Psoas muscle (tissue), 7 donors: ENCODE measurements at regions not wholly inside any gene's neighbourhood (a gene's known extent, or its start where the extent isn't known, plus 50 kb on each side); places are given as distances from the start of the nearest gene placed in this dataset.

Experiments used
- ATAC-seq, 4 donors: fragments of 200-7000 bp; cut with Tn5 transposase; one replicate each; pipeline ENCODE4 v1.9.1; 2020; ENCODE audit warnings: moderate library complexity in 3 of 4, mild to moderate bottlenecking in 2 of 4
- DNase-seq, 2 donors: peaks; one replicate each; pipeline ENCODE4 v3.0.0-alpha.2; 2020
- H3K27ac ChIP-seq: fragments of 200-600 bp; one replicate; pipeline ENCODE4 v1.8.0; 2022
- H3K27me3 ChIP-seq, 3 donors: fragments of 200-600 bp in 1 of 3; one replicate each; pipeline versions ENCODE4 v1.6.1 to v1.8.0; 2013 to 2022; ENCODE audit warnings: low read length in 2 of 3, mild to moderate bottlenecking in 2 of 3, moderate library complexity in 1 of 3; ENCODE audit not compliant: insufficient read depth in 3 of 3
- H3K36me3 ChIP-seq, 2 donors: fragments of 200-600 bp in 1 of 2; one replicate each; pipeline versions ENCODE4 v1.6.1 to v1.8.0; 2013 to 2022; ENCODE audit warnings: low read depth in 1 of 2, mild to moderate bottlenecking in 1 of 2, moderate library complexity in 1 of 2; ENCODE audit not compliant: insufficient read depth in 1 of 2
- H3K4me1 ChIP-seq: fragments of 200-600 bp; one replicate; pipeline ENCODE4 v1.8.0; 2022
- H3K4me3 ChIP-seq: fragments of 200-600 bp; one replicate; pipeline ENCODE4 v1.8.0; 2022; ENCODE audit warnings: mild to moderate bottlenecking
- H3K9me3 ChIP-seq: fragments of 200-600 bp; one replicate; pipeline ENCODE4 v1.8.0; 2022
- CTCF ChIP-seq: fragments of 200-600 bp; IDR thresholded peaks from one replicate; pipeline ENCODE4 v1.8.0; 2022; ENCODE audit warnings: antibody characterized with exemption
- WGBS, 3 donors: extraction: QIAGEN DNeasy Blood & Tissue Kit; methylation state at CpG; one replicate each; pipeline versions ENCODE4 v1.1.6 to v1.1.7; 2013; 5-methylcytosine and 5-hydroxymethylcytosine counted together
- intact Hi-C, 2 donors: fragments of 100-400 bp; cut with DNase I; formaldehyde crosslinking; loops; one replicate each; pipeline versions ENCODE4 v1.11.0 to v1.14.2; 2022
- donor health status: healthy with polysubstance abuse.
- donor health status: DM: no; HTN: no; CAD: no; lungs with moderate emphysema.
- donor health status: Bipolar disorder and iron deficiency.
- donor health status: healthy.
- donor health status: DM: yes; HTN: yes; CAD: no.
- donor health status: DM: no; HTN: no; CAD: no.
- donor health status: DM: yes; HTN: yes; CAD: no.

DNA sequence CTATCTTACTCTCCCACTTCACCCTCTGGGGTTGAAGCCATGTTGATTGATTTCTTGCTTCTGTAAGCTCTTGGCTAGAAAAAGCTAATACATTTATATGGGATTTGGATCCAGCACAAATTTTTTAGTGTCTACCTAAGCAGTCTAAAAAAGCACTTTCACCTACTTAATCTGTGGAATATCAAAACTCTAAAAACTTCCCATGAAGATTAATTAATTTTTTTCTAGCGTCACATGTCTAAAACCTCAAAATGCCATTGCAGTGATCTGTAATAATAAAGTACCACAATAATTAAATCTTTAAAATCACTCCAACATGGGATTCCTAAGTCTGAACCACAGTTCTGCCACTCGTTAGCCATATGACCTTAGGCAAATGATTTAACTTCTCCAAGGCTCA lies 180.1 kb downstream of the EN1 start:
- Histone ChIP-seq H3K4me1 (no peaks in the 10 kb centered on the region), H3K36me3 (no peaks in the 10 kb centered on the region), H3K27ac (no peak overlapping the region), H3K4me3 (no peak overlapping the region), H3K9me3 (no peaks in the 10 kb centered on the region), H3K27me3 (peaks cover 0 to 4% (median 0%) of the 10 kb centered on the region in 3 donors)
- no peak for ATAC-seq
- TF ChIP-seq CTCF: no peak
- WGBS, 3 donors: 86 to 88% (median 87%) methylated on average over 2 of the region's 2 CpGs
- no peak for DNase-seq
- intact Hi-C loops: no loop called here

GRCh38 chr2:118665784-118666529 lies 181.5 kb downstream of the EN1 start:
- Histone ChIP-seq H3K4me3 (no peak overlapping the region), H3K27me3 (no peaks in the 10 kb centered on the region), H3K4me1 (no peaks in the 10 kb centered on the region), H3K27ac (no peak overlapping the region), H3K36me3 (no peaks in the 10 kb centered on the region), H3K9me3 (no peaks in the 10 kb centered on the region)
- DNase-seq: no peak
- intact Hi-C loops: no loop called here
- TF ChIP-seq CTCF: no peak
- WGBS, 3 donors: 76 to 84% (median 79%) methylated on average over 4 of the region's 4 CpGs
- ATAC-seq: no peak

GRCh38 chr2:118661179-118661578 lies 186.3 kb downstream of the EN1 start:
- H3K27ac ChIP-seq: no peak overlapping the region
- intact Hi-C loops: no loop called here
- WGBS, 3 donors: 89 to 91% (median 90%) methylated on average over 2 of the region's 2 CpGs
- no peak for TF ChIP-seq CTCF
- ATAC-seq (no peak), DNase-seq (no peak)
- H3K9me3 ChIP-seq: no peaks in the 10 kb centered on the region
- H3K27me3 ChIP-seq: no peaks in the 10 kb centered on the region
- no peak overlapping the region for H3K4me3 ChIP-seq
- no peaks in the 10 kb centered on the region for H3K36me3 ChIP-seq
- H3K4me1 ChIP-seq: no peaks in the 10 kb centered on the region

DNA sequence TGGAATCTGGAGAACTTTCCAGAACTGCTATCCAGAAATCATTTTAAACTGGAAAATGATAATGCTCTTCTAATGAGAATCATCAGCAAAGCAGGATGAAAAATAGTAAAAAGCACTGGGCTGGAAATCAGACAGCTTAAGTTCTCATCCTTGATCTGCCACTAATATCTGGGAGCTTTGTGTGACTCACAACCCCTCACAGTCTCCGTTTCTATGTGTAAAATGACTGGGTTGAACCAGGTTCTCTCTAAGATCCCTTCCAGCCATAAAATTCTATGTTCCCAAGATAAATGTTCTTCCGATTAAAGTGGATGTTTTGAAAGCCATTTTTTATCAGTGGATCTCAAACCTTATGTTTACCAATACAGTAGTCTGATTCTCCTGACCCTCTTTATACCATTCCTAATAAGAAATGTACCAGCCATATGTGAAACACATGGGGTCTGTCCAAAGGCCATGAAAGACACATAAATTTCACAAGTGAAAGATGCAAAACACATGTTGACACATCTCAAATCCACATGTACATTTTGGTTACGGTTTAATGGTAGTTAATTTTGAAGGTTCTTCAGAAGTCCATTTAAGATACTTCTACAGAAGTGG lies 188.8 kb downstream of the EN1 start:
- intact Hi-C loops: no loop called here
- WGBS, 3 donors: 73 to 76% (median 75%) methylated on average over 3 of the region's 3 CpGs
- H3K27ac ChIP-seq: no peak overlapping the region
- ATAC-seq (no peak), DNase-seq (no peak)
- no peaks in the 10 kb centered on the region for H3K36me3 ChIP-seq
- no peak overlapping the region for H3K4me3 ChIP-seq
- H3K9me3 ChIP-seq: no peaks in the 10 kb centered on the region
- H3K27me3 ChIP-seq: no peaks in the 10 kb centered on the region
- no peaks in the 10 kb centered on the region for H3K4me1 ChIP-seq
- TF ChIP-seq CTCF: no peak
